LoVo (cell line): ENCODE measurements at regions not wholly inside any gene's neighbourhood (a gene's known extent, or its start where the extent isn't known, plus 50 kb on each side); places are given as distances from the start of the nearest gene placed in this dataset.

Source experiments
- DNase-seq: peaks from one replicate; pipeline ENCODE4 v3.0.0-alpha.2; 2016; ENCODE audit warnings: low spot score

GRCh38 chr4:71283642-71284257, 55.1 kb upstream of the SLC4A4 start:
- no peak for DNase-seq

- DNase-seq = no peak
Measured at GRCh38 chr4:71287305-71287704, 51.5 kb upstream of the SLC4A4 start.

- DNase-seq = no peak
Measured at GRCh38 chr4:71288875-71289274, 49.9 kb upstream of the SLC4A4 start.
